ENCODE measurements at regions not wholly inside any gene's neighbourhood (a gene's known extent, or its start where the extent isn't known, plus 50 kb on each side); places are given as distances from the start of the nearest gene placed in this dataset.
"Not testable (repeated sequence)": the region's sequence is repeated elsewhere in the genome, so short reads cannot be mapped to it uniquely, and the experiment has no call there.

GRCh38 chr11:35046681-35047080 is 92.3 kb upstream of the CD44 start:
- H3K4me1 Mint-ChIP-seq = peaks cover 35 to 94% (median 78%) of the 10 kb centered on the region in 4 donors
- peaks cover 0 to 3% (median 0%) of the 10 kb centered on the region in 9 donors for H3K9me3 Mint-ChIP-seq
- POLR2A ChIA-PET = interaction anchor here (0.6 to 4.2 kb wide), 15 partner anchors 10 to 133 kb away, joined by 3 to 39 read pairs (median 4); partner anchors contain the start of genes APIP and CD44
- DNase-seq = peak in 1 of 10 donors; percentile 21
- no peak for ATAC-seq
- peaks cover 0 to 2% (median 0%) of the 10 kb centered on the region in 3 donors for H3K36me3 Mint-ChIP-seq
- H3K4me3 Mint-ChIP-seq = peak overlapping the region in 9 of 10 donors; percentile 36 to 72 (median 62)
- H3K27ac Mint-ChIP-seq = peak overlapping the region; percentile 92 to 100 (median 100)
- H3K27me3 Mint-ChIP-seq = no peaks in the 10 kb centered on the region

DNA sequence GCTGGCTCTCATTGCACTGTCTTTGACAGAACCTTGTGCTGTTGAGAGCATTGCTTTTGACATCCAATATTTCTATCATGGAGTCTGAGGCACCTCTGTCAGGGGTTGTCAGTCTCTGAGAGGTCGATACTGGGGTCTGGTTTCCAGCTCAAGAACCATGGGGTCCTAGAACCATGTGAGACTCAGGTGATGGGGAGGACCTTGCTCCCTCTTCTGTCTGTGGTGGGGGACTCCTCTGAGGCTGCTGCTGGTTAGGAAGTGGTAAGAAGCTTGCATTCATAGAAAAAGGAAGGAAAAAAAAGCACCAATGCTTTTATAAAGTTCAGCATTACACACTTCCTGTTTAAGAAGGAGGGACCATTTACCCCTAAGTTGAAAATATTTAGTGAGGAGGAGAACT is 91.8 kb upstream of the CD44 start:
- Mint-ChIP-seq H3K36me3 (peaks cover 0 to 2% (median 0%) of the 10 kb centered on the region in 3 donors), H3K9me3 (peaks cover 0 to 3% (median 0%) of the 10 kb centered on the region in 9 donors), H3K4me3 (peak overlapping the region; percentile 36 to 72 (median 63)), H3K27ac (peak overlapping the region; percentile 92 to 100 (median 100)), H3K4me1 (peaks cover 39 to 93% (median 79%) of the 10 kb centered on the region in 4 donors), H3K27me3 (no peaks in the 10 kb centered on the region)
- peak; percentile 18 to 90 (median 72) for DNase-seq
- ATAC-seq = peak; percentile 67 to 77
- POLR2A ChIA-PET = interaction anchor here (0.8 to 4.2 kb wide), 16 partner anchors 11 to 132 kb away, joined by 3 to 39 read pairs (median 4); partner anchors contain the start of genes APIP and CD44

GRCh38 chr11:35047769-35048168 is 91.2 kb upstream of the CD44 start:
- H3K4me1 Mint-ChIP-seq = peaks cover 42 to 88% (median 79%) of the 10 kb centered on the region in 4 donors
- H3K27ac Mint-ChIP-seq = peak overlapping the region; percentile 92 to 100 (median 100)
- no peaks in the 10 kb centered on the region for H3K27me3 Mint-ChIP-seq
- peaks cover 0 to 3% (median 0%) of the 10 kb centered on the region in 9 donors for H3K9me3 Mint-ChIP-seq
- POLR2A ChIA-PET = interaction anchor here (0.8 to 4.2 kb wide), 16 partner anchors 10 to 132 kb away, joined by 3 to 39 read pairs (median 4); partner anchors contain the start of genes APIP and CD44
- ATAC-seq (no peak), DNase-seq (no peak)
- H3K36me3 Mint-ChIP-seq = peaks cover 0 to 2% (median 0%) of the 10 kb centered on the region in 3 donors
- peak overlapping the region in 9 of 10 donors; percentile 36 to 72 (median 64) for H3K4me3 Mint-ChIP-seq

GRCh38 chr11:35048346-35048745 is 90.6 kb upstream of the CD44 start:
- Mint-ChIP-seq H3K4me1 (peaks cover 41 to 86% (median 77%) of the 10 kb centered on the region in 4 donors), H3K4me3 (peak overlapping the region in 6 of 10 donors; percentile 36 to 72 (median 65)), H3K27ac (peak overlapping the region; percentile 92 to 100 (median 100))
- not testable (repeated sequence) for H3K27me3 Mint-ChIP-seq, H3K9me3 Mint-ChIP-seq, H3K36me3 Mint-ChIP-seq, ATAC-seq, DNase-seq
- POLR2A ChIA-PET = interaction anchor here (1.3 to 3.6 kb wide), 5 partner anchors 10 to 116 kb away, joined by 3 to 39 read pairs (median 5); partner anchors contain the start of gene CD44

GRCh38 chr11:35049859-35050531 is 89.0 kb upstream of the CD44 start:
- ATAC-seq = no peak
- peaks cover 0 to 2% (median 0%) of the 10 kb centered on the region in 3 donors for H3K36me3 Mint-ChIP-seq
- H3K27ac Mint-ChIP-seq = peak overlapping the region; percentile 82 to 100 (median 92)
- peak overlapping the region; percentile 46 to 80 (median 72) for H3K4me3 Mint-ChIP-seq
- H3K27me3 Mint-ChIP-seq = no peaks in the 10 kb centered on the region
- peak in 1 of 10 donors; percentile 12 for DNase-seq
- POLR2A ChIA-PET = interaction anchor here (0.6 to 2.3 kb wide), 8 partner anchors 9 to 107 kb away, joined by 3 to 11 read pairs (median 6); partner anchors contain the start of gene CD44
- H3K4me1 Mint-ChIP-seq = peaks cover 36 to 71% (median 67%) of the 10 kb centered on the region in 4 donors
- peaks cover 0 to 3% (median 0%) of the 10 kb centered on the region in 9 donors for H3K9me3 Mint-ChIP-seq

DNA sequence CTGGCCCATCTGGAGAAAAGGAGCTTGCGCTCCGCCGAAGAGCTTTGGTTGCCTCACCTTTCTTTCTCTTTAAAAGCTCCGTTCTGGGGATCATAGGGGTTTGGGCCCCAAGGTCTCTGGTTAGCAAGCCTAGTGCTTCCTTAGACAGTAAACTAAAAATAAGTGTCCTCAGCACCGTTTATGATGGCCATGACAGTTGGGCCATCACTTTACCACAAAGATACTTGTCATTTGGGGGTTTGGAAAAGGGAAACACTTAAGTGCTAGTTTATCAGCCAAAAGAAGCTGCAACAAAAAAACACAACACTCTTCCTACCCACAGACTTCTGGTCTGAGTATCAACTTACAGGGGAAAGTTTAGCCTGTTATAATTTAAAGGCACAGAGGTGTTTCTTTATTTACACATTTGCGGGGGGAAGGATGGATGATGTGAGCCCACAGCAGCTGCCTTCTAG is 88.4 kb upstream of the CD44 start:
- H3K4me3 Mint-ChIP-seq = peak overlapping the region; percentile 46 to 80 (median 72)
- peak in 1 of 10 donors; percentile 16 for DNase-seq
- H3K27me3 Mint-ChIP-seq = no peaks in the 10 kb centered on the region
- peaks cover 0 to 3% (median 0%) of the 10 kb centered on the region in 9 donors for H3K9me3 Mint-ChIP-seq
- H3K27ac Mint-ChIP-seq = peak overlapping the region; percentile 82 to 100 (median 92)
- peaks cover 0 to 2% (median 0%) of the 10 kb centered on the region in 3 donors for H3K36me3 Mint-ChIP-seq
- ATAC-seq = no peak
- POLR2A ChIA-PET = interaction anchor here (0.6 to 2.3 kb wide), 10 partner anchors 9 to 112 kb away, joined by 3 to 11 read pairs (median 4); partner anchors contain the start of gene CD44
- H3K4me1 Mint-ChIP-seq = peaks cover 33 to 65% (median 62%) of the 10 kb centered on the region in 4 donors

- no peaks in the 10 kb centered on the region for H3K27me3 Mint-ChIP-seq
- H3K9me3 Mint-ChIP-seq = peaks cover 0 to 14% (median 0%) of the 10 kb centered on the region in 9 donors
- POLR2A ChIA-PET = interaction anchor here (0.5 kb wide), 1 partner anchor 119 kb away, joined by 6 read pairs; no protein-coding TSS in a partner anchor
- peaks cover 30 to 48% (median 45%) of the 10 kb centered on the region in 4 donors for H3K4me1 Mint-ChIP-seq
- no peak for DNase-seq
- peak overlapping the region in 1 of 10 donors; percentile 66 for H3K4me3 Mint-ChIP-seq
- H3K27ac Mint-ChIP-seq = peak overlapping the region in 7 of 10 donors; percentile 2 to 82 (median 31)
- ATAC-seq = no peak
- H3K36me3 Mint-ChIP-seq = no peaks in the 10 kb centered on the region
Measured at GRCh38 chr11:35056391-35057093, 82.4 kb upstream of the CD44 start.

DNA sequence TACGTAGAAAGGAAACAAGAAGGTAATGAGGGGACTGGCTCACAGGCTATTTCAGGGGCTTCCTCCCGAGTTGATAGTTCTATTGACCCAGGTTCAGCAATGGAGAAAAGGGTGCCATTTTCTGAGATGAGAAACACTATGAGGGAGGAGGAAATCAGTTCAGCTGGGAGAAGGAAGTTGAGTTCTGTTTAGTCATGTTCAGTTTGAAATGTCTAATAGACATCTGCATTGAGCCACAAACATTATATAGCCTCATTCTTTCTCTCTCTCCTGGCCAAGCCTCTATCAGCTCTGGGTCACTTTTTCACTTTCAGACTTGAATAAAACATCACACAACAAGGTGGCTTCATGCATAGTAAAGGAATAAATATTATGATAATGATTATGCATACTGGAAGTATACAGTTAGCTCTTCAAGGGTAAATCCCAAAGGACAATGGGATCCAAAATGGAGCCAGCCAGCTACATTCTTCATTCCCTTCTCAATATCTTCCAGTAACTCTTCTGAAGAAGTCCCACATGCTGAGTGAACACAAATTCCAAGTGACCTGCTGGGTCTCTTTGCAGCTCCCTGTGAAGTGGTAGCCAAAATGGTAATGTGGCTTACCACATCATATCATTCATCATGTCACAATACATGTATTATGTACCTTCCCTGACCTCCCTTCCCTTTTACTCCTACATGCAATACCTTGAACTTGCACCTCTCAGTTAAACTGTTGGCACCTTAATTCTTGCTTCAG is 80.9 kb upstream of the CD44 start:
- Mint-ChIP-seq H3K9me3 (peaks cover 0 to 14% (median 0%) of the 10 kb centered on the region in 9 donors), H3K36me3 (no peaks in the 10 kb centered on the region), H3K27ac (peak overlapping the region in 8 of 10 donors; percentile 26 to 93 (median 73)), H3K27me3 (no peaks in the 10 kb centered on the region), H3K4me1 (peaks cover 25 to 41% (median 38%) of the 10 kb centered on the region in 4 donors), H3K4me3 (peak overlapping the region in 4 of 10 donors; percentile 19 to 53 (median 36))
- POLR2A ChIA-PET = interaction anchor here (0.9 to 3.2 kb wide), 8 partner anchors 7 to 88 kb away, joined by 3 to 13 read pairs (median 4); partner anchors contain the start of gene CD44
- peak; percentile 49 to 72 for ATAC-seq
- no peak for DNase-seq

GRCh38 chr11:35058669-35059434 is 80.1 kb upstream of the CD44 start:
- Mint-ChIP-seq H3K27me3 (no peaks in the 10 kb centered on the region), H3K36me3 (no peaks in the 10 kb centered on the region), H3K27ac (peak overlapping the region; percentile 72 to 94 (median 89)), H3K9me3 (peaks cover 0 to 14% (median 0%) of the 10 kb centered on the region in 9 donors), H3K4me3 (peak overlapping the region in 9 of 10 donors; percentile 2 to 73 (median 43)), H3K4me1 (peaks cover 25 to 41% (median 38%) of the 10 kb centered on the region in 4 donors)
- POLR2A ChIA-PET = interaction anchor here (0.6 to 3.2 kb wide), 10 partner anchors 8 to 121 kb away, joined by 3 to 13 read pairs (median 4); partner anchors contain the start of gene CD44
- DNase-seq = no peak
- ATAC-seq = peak; percentile 69

DNA sequence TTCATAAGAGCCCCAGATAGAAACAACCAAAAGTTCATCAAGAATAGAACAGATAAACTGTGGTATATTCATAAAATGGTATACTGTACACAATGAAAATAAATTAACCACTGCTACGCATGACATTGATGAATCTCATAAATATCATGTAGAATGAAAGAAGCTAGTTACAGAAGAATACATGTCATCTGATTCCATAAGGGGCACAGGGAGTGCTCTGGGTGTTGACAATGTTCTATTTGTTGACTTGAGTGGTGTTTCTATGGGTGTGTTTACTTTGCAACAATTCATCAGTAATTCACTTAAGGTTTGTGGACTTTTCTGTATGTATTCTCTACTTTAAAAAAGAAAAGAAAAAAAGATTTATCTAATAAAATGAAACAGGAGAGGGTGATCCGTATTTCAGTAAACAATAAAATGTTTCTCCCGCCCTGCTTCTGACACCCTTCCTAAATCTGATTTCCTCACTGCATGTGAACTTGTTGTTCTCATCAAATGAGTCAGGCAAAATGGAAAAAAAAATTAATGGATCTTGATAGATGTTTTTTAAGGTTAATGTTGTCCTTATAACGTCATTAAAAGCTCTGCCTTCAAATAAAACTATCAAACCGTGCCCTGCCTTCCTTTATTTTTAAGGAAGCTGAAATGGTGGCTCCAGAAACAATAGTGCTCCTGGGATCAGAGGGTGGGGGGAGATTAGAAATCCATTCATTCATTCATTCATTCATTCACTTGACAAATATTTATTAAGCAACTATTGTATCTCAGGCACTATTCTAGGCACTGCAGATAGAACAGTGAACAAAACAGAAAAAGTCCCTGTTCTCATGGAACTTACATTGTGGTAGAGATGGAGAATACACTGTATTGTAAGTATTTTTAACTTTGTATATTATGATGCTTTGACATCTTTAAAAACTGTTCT is 77.2 kb upstream of the CD44 start:
- POLR2A ChIA-PET = interaction anchor here (1.6 kb wide), 1 partner anchor 18 kb away, joined by 5 read pairs; no protein-coding TSS in a partner anchor
- Mint-ChIP-seq H3K27ac (peak overlapping the region in 2 of 10 donors; percentile 4 to 14), H3K9me3 (peaks cover 0 to 14% (median 0%) of the 10 kb centered on the region in 9 donors), H3K36me3 (no peaks in the 10 kb centered on the region), H3K27me3 (no peaks in the 10 kb centered on the region), H3K4me1 (peaks cover 33 to 52% (median 45%) of the 10 kb centered on the region in 4 donors), H3K4me3 (no peak overlapping the region)
- ATAC-seq (no peak), DNase-seq (no peak)
